MM.1S (cell line): ENCODE measurements at regions not wholly inside any gene's neighbourhood (a gene's known extent, or its start where the extent isn't known, plus 50 kb on each side); places are given as distances from the start of the nearest gene placed in this dataset.
"Not testable (repeated sequence)": the region's sequence is repeated elsewhere in the genome, so short reads cannot be mapped to it uniquely, and the experiment has no call there.

Experiments
- CTCF ChIP-seq: fragments of 300-600 bp; sonication (generic); IDR thresholded peaks from 2 replicates; pipeline ENCODE4 v1.5.1; 2016; ENCODE audit warnings: antibody characterized with exemption, low read length, mixed read lengths
- EZH2phosphoT487 ChIP-seq: fragments of 300-600 bp; sonication (generic); IDR thresholded peaks from 2 replicates; pipeline ENCODE4 v1.6.1; 2018; ENCODE audit warnings: antibody characterized with exemption, low read length

GRCh38 chr19:27814274-27814673 lies 1398.7 kb downstream of the UQCRFS1 start:
- TF ChIP-seq EZH2phosphoT487, CTCF: not testable (repeated sequence)
